GM19035 (cell line): ENCODE measurements at regions not wholly inside any gene's neighbourhood (a gene's known extent, or its start where the extent isn't known, plus 50 kb on each side); places are given as distances from the start of the nearest gene placed in this dataset.

Experiments
- ATAC-seq: cut with Tn5 transposase; IDR thresholded peaks from one replicate; pipeline ENCODE4 v1.9.1; 2021; ENCODE audit not compliant: unreplicated experiment

DNA sequence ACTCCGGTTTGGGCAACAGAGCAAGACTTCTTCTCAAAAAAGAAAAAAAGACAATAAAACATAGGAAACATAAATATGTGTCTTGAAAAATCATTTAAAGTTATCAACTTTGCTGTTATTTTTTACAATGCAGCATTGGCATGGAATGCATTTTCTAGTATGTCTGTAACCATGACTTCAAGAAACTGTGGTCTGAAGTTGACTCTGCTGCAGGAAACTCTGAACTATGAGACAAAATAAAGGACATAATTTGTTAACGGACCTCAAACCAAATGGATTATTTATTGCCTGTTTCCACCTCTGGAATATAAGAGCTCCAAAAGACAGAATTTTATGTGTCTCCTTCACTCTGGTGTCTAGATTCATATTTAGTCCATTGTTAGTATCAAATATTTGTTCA, 79.1 kb downstream of the TRIB2 start:
- no peak for ATAC-seq

GRCh38 chr2:12796657-12797056, 79.9 kb downstream of the TRIB2 start:
- ATAC-seq = no peak

DNA sequence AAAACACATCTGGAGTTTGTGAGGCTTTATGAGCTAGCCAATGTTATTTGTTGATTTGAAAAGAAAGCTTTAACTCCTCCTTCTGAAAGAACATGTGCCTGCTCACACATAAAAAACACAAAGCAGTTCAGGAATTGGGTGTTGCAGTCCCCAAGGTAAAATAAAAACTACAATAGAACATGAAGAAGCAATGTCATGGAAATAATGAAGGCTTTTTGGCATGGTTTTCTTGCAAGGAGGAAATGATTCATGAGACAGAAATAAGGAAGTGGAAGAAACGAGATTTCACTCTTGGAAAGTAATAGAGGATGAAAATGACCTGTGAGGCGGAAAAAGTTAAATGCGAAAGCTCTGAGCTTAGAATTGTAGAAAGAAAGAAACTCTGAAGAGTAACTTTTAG, 81.1 kb downstream of the TRIB2 start:
- no peak for ATAC-seq

DNA sequence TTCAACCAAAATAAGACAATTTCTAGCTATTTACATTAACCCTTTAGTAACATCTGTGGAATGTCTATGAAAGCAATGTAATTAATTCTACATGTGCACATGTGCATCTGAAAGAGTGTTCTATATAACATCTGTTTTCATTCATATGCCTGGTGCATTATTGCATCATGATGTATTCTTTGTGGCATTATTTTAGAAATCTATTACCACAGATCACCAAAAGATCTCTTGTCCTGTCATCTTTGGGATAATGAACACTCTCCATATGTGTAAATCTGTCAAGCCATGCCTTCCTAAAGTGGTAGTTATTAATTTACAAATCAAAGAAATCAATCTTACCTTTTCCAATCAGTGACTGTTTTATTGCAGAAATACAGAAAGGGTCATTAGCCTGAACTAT, 86.9 kb downstream of the TRIB2 start:
- no peak for ATAC-seq

GRCh38 chr2:12804091-12804856, 87.5 kb downstream of the TRIB2 start:
- ATAC-seq = no peak

DNA sequence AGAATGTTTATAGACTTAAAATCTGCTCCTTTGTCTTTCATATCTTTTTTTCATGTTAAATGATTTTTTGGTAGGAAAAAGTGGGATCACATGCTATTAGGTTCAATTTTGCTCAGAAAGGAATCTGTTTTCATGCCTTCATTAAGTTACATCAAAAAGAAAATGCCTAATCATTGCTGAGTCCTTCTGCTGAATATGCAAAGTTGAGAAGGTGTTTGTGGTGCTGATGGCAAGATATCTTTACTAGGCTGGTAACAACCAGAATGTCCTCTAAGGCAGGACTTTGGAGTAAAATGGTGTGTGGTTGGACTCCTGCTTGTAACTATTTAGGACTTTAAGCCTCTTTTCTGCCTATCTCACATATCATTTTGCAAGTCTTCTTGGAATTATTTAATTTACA, 88.3 kb downstream of the TRIB2 start:
- no peak for ATAC-seq

GRCh38 chr2:12806549-12807242, 90.0 kb downstream of the TRIB2 start:
- no peak for ATAC-seq

DNA sequence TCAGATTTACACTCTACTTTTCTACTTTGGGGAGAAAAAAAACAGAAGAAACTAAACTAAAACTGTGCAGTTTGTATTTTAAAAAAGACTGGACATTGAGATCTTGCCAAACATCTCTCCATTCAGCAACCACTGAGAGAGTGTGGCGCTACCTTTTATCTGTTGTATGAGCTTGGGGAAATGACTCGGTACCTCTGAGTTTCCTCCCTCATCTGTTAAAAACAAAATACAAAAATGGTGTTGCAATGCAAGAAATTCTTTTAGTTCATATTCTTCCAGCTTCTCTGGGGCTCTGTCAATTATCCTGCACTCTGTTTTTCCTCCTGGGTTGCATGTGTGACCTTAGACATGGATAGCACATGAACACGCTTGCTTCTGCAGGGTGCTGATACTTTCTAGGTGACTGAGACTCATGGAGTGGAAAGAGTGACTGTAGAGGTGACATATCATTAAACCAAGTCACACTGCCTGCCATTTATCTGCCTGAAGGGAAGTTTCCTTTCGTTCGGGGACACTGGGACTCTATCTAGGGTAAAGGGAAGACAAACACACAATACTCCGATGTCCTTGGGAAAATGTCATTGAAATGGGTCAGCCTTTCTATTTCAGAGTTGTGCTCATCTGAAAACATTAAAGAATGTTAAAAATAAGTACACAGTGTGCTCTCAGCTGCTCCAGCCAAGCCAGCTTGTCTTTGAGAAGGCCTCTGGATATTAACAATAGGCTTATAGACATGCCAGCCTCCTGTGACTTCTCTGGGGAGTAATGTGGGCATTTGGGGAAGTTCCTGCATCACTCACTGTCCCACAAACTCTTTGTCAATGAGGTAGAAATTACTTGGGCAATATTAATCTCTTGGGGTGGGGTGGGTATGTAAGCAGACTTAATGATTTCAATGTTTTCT, 91.4 kb downstream of the TRIB2 start:
- no peak for ATAC-seq

- ATAC-seq = no peak
Observed at GRCh38 chr2:12809526-12809925, 92.8 kb downstream of the TRIB2 start.

GRCh38 chr2:12811916-12812315, 95.2 kb downstream of the TRIB2 start:
- ATAC-seq = no peak

DNA sequence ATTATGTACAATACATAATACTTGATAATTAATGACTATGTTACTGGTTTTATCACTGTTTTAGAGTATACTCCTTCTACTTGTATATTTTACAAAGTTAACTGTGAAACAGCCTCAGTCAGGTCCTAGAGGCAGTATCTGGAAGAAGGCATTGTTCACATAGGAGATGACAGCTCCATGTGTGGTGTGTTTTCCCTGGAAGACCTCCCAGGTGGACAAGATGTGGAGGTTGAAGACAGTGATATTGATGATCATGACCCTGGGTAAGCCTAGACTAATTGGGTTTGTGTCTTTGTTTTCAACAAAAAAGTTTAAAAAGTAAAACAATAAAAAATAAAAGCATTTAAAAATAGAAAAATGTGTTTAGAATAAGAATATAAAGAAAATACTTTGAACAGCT, 96.4 kb downstream of the TRIB2 start:
- no peak for ATAC-seq

DNA sequence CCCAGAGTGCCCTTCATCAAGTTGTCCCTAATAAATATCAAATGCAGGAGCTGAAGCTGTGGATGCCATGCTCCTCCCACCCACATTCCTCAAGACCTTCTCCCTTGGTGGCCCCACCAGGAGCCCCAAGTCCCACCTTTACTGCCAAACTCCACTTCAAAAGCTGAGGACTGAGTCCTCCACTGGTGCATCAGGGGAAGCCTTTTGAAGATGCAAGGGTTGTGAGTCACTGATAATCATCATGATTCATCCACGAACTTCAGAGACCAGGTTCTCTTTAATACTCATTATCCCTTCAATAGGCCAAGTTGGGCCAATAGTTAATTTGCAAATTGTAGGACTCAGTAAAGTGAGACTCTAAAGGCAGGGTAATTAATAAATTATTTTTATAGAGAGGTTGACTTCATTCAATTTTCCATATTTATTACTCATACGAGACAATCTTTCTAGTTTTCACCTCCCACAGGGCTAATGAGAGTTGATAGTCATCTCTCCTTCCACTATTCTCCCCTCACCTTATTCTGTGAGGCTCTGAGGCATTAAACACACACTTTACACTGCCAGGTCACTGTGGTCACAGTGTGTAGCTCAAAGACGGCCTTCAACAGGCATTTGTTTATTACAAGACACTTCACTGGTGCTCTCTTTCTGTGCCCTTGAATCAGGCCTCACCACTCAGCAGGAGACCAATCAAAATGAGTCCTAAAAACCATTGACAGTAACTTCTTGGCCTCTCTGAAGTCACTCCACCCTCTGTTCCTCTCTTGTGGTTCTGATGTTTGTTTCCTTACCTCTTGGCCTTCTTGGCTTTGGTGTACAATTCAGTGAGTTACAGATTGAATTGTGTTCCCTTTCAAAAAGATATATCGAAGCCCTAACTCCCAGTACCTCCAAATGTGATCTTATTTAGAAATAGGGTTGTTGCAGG, 99.9 kb downstream of the TRIB2 start:
- ATAC-seq = no peak

DNA sequence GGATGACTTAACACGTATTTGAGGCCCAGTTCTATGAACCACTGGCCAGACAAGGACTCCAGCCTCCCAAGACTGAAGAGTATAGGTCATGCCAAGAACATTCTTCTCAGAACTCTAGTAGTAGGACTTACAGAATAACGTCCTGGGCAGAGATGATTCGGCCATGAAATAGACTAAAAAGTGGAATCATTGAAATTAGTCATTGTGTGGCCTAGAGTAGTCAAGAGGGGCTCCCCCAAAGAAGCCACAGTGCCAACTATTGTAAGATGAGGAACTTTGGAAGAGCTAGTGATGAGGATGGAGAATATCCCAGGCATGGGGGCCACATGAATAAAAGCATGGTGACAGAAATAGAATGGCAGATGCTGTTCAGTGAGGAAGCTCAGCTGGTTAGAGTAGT, 101.1 kb downstream of the TRIB2 start:
- ATAC-seq = no peak

DNA sequence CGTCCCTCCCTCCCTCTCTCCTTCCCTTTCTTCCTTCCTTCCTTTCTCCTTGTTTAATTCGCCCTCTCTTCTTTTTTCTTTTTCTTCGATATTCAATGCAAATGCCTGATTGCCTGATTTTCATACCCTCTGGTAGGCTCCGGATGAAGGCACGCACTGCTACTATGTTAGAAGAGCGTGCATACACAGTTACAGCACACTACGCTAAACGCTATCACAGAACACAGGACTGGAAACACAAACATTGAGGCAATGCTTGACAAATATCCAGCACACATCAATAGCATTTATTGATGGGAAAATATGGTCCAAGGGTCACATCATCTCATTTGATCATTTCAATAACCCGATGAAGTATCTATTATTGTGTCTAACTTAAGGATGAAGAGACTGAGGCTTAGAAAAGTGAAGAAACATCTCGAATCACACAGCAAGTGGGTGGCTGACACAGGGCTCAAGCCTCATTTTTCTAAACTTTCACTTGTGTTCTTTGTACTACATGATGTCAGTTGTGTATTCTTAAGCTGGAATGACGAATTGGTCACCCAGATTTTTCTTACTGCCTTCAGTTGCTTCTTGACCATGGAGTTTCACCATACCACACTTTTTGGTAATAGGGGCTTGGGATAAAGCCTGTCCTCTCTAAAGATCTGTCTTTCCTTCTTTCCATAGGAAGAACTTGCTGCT, 101.8 kb downstream of the TRIB2 start:
- no peak for ATAC-seq

DNA sequence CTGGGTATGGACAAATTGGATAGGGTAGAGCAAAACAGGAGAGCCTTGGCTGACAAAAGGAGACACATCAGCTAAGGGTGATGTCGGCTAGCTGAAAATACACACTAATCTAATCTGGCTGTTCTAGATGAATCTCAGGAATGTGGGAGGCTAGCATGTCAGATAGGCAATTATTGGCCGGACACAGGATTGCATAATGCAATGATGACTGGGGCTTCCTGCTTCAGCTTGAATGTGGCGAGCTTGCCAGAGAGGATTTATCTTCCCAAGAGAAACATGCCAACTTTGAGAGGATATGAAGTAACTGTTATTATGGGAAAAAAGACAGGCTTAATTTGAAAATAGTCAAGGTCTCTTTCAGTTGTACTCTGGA, 102.4 kb downstream of the TRIB2 start:
- ATAC-seq = no peak

DNA sequence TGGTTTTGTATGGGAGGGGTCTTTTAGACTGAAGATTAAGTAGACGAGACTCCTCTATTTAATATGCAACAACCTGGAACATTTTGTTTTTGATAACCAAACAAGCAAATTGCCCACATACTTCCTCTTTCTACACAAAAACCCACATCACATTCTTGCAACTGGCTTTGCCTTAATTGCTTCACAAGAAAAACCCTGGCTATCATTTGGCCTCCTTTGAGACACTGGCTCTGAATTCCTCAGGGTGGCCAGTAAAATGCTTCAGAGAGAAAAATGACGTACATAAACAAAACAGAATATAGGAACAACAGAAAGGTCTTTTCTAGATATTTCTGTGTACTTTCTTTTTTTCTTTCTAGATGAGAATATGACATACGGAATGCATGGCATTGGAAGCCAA, 103.0 kb downstream of the TRIB2 start:
- no peak for ATAC-seq

GRCh38 chr2:12821656-12822055, 104.9 kb downstream of the TRIB2 start:
- no peak for ATAC-seq

- ATAC-seq = no peak
Observed at GRCh38 chr2:12824351-12824777, 107.6 kb downstream of the TRIB2 start.

- ATAC-seq = no peak
Observed at GRCh38 chr2:12824778-12825379, 108.1 kb downstream of the TRIB2 start.

- no peak for ATAC-seq
Observed at GRCh38 chr2:12826781-12827180, 110.0 kb downstream of the TRIB2 start.
